Thyroid gland (tissue), 4 donors: ENCODE measurements at regions not wholly inside any gene's neighbourhood (a gene's known extent, or its start where the extent isn't known, plus 50 kb on each side); places are given as distances from the start of the nearest gene placed in this dataset.

Experiments used
- CTCF ChIP-seq, 6 experiments: fragments of 200-600 bp in 3 of 6; fragments of 450-650 bp in 3 of 6; sonication (generic) in 3 of 6; IDR thresholded peaks; one replicate each; pipeline ENCODE4 v1.5.1; 2016 to 2019; ENCODE audit warnings: antibody characterized with exemption in 6 of 6, mild to moderate bottlenecking in 2 of 6, inconsistent platforms in 1 of 6, moderate library complexity in 1 of 6
- POLR2A ChIP-seq, 2 donors: fragments of 450-650 bp; IDR thresholded peaks; one replicate each; pipeline ENCODE4 v1.6.1; 2017; ENCODE audit warnings: antibody characterized with exemption in 2 of 2, mild to moderate bottlenecking in 2 of 2, moderate library complexity in 1 of 2

GRCh38 chr11:23359297-23359696 is 499.0 kb upstream of the CCDC179 start:
- TF ChIP-seq CTCF (IDR thresholded peaks at IDR 0.05) (no peak), POLR2A (IDR thresholded peaks at IDR 0.05) (no peak)
